Endothelial cell of umbilical vein (primary cell): ENCODE measurements at regions not wholly inside any gene's neighbourhood (a gene's known extent, or its start where the extent isn't known, plus 50 kb on each side); places are given as distances from the start of the nearest gene placed in this dataset.

Source experiments
- CTCF ChIP-seq, 2 donors: IDR thresholded peaks; 1 replicate in 1 of 2; 2 replicates in 1 of 2; pipeline ENCODE4 v1.5.1; 2011; ENCODE audit warnings: low read length in 2 of 2, mild to moderate bottlenecking in 2 of 2, moderate library complexity in 2 of 2, control low read depth in 1 of 2, inconsistent platforms in 1 of 2, low read depth in 1 of 2; ENCODE audit not compliant: insufficient read depth in 1 of 2; ENCODE audit errors: extremely low read depth in 1 of 2
- EZH2 ChIP-seq: IDR thresholded peaks from 2 replicates; pipeline ENCODE4 v1.6.1; 2012; ENCODE audit warnings: borderline replicate concordance, low read depth, mild to moderate bottlenecking, moderate library complexity, low read length, inconsistent platforms; ENCODE audit not compliant: severe bottlenecking
- FOS ChIP-seq: IDR thresholded peaks from 2 replicates; pipeline ENCODE4 v1.6.1; 2011; ENCODE audit warnings: mild to moderate bottlenecking, low read length, moderate library complexity, borderline replicate concordance; ENCODE audit not compliant: insufficient read depth
- MAX ChIP-seq: IDR thresholded peaks from 2 replicates; pipeline ENCODE4 v1.6.1; 2011; ENCODE audit not compliant: insufficient read depth, insufficient read length
- POLR2A ChIP-seq: IDR thresholded peaks from 2 replicates; pipeline ENCODE4 v1.6.1; 2012; ENCODE audit warnings: low read depth, mild to moderate bottlenecking, control low read depth, low read length
- POLR2AphosphoS5 ChIP-seq: IDR thresholded peaks from 2 replicates; pipeline ENCODE4 v1.6.1; 2012; ENCODE audit warnings: low read depth, mild to moderate bottlenecking, control low read depth, low read length, moderate library complexity; ENCODE audit not compliant: insufficient read depth

GRCh38 chr15:77720655-77721054 is 87.9 kb upstream of the LINGO1 start:
- no peak for TF ChIP-seq CTCF (IDR thresholded peaks at IDR 0.05; ENCODE audit: extremely low read depth in 1 of 2, insufficient read depth in 1 of 2, low read depth in 1 of 2, low read length in 2 of 2)
- TF ChIP-seq POLR2A = no peak
- no peak for TF ChIP-seq MAX
- no peak for TF ChIP-seq EZH2
- TF ChIP-seq FOS = no peak
- TF ChIP-seq POLR2AphosphoS5 = no peak
